Upper lobe of left lung (tissue), 6 donors: ENCODE measurements at regions not wholly inside any gene's neighbourhood (a gene's known extent, or its start where the extent isn't known, plus 50 kb on each side); places are given as distances from the start of the nearest gene placed in this dataset.
"Not testable (repeated sequence)": the region's sequence is repeated elsewhere in the genome, so short reads cannot be mapped to it uniquely, and the experiment has no call there.

ENCODE experiments used
- ATAC-seq, 2 donors: fragments of 200-7000 bp; cut with Tn5 transposase; one replicate each; pipeline ENCODE4 v1.9.1; 2022; ENCODE audit warnings: mild to moderate bottlenecking in 2 of 2, moderate library complexity in 2 of 2; ENCODE audit not compliant: low FRiP score in 2 of 2
- DNase-seq, 2 donors: peaks; one replicate each; pipeline ENCODE4 v3.0.0-alpha.2; 2019 to 2020
- H3K27ac ChIP-seq, 4 donors: fragments of 200-600 bp; sonication (generic); one replicate each; pipeline ENCODE4 v1.5.1; 2016 to 2019
- H3K27me3 ChIP-seq, 4 donors: fragments of 200-600 bp; sonication (generic); one replicate each; pipeline ENCODE4 v1.5.1; 2017 to 2019
- H3K36me3 ChIP-seq, 4 donors: fragments of 200-600 bp; sonication (generic); one replicate each; pipeline ENCODE4 v1.5.1; 2016 to 2019
- H3K4me1 ChIP-seq, 4 donors: fragments of 200-600 bp; sonication (generic); one replicate each; pipeline ENCODE4 v1.5.1; 2018 to 2019
- H3K4me3 ChIP-seq, 4 donors: fragments of 200-600 bp; sonication (generic); one replicate each; pipeline ENCODE4 v1.5.1; 2017 to 2019; ENCODE audit warnings: mild to moderate bottlenecking in 2 of 4, moderate library complexity in 1 of 4
- H3K9me3 ChIP-seq, 4 donors: fragments of 200-600 bp; sonication (generic); one replicate each; pipeline ENCODE4 v1.5.1; 2018 to 2019
- EP300 ChIP-seq, 4 donors: sonication (generic); formaldehyde crosslinking; IDR thresholded peaks; one replicate each; pipeline ENCODE4 v1.5.1; 2017; ENCODE audit warnings: antibody characterized with exemption in 4 of 4, control low read depth in 2 of 4
- POLR2A ChIP-seq, 4 donors: fragments of 450-650 bp; IDR thresholded peaks; one replicate each; pipeline ENCODE4 v1.5.1; 2016 to 2017; ENCODE audit warnings: antibody characterized with exemption in 4 of 4, mild to moderate bottlenecking in 2 of 4
- POLR2AphosphoS5 ChIP-seq, 2 donors: sonication (generic); formaldehyde crosslinking; IDR thresholded peaks; one replicate each; pipeline ENCODE4 v1.5.1; 2017; ENCODE audit warnings: antibody characterized with exemption in 2 of 2
- WGBS, 2 donors: methylation state at CpG; one replicate each; pipeline ENCODE4 v1.1.5; 2017 to 2018; 5-methylcytosine and 5-hydroxymethylcytosine counted together
- TF ChIP-seq, protein P1 (sequence below), 6 experiments: fragments of 450-650 bp in 4 of 6; fragments of 200-600 bp in 2 of 6; sonication (generic) in 2 of 6; IDR thresholded peaks; one replicate each; pipeline ENCODE4 v1.5.1; 2016 to 2019; ENCODE audit warnings: antibody characterized with exemption in 6 of 6
- donor health status: DM: no; HTN: no; CAD: no; lungs with moderate emphysema.
- donor health status: DM: no; HTN: yes; CAD: no; lungs with severe emphysema.

DNA sequence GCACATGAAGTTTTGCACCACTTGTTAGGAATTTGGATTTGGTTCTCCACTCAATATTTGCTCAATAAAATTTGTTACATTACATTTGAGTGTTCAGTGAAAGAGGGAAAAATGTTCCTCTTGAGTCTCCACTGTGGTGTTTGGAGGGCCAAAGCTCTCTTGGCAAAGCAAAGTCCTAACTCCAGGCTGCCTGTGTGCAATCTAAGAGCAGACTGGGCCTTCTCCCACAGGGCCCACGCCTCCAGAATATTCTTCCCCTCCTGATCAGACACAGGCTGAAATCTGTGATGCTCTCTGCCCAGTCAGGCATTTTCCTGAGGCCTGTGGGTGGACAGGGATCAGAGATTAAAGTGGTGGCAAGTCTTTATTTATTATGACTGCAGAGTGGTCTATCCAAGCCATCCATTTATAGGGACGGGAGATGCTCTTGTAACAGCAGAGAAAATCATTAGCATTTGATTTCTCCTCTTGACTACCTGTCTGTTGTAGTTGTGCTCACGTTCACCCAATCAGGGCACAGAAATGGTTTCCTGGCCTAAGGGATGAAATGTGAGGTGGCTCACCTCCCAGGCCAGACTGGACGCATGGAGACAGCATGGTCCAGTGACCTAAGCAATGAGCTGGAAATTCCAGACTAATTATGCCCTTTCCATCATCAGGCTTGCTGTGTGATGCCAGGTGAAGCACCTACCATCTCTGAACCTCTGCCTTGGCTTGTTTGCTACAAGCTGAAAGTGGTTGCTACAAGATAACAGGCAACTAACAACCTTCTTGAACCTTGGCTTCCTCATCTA is 147.1 kb upstream of the NRBF2 start:
- no peaks in the 10 kb centered on the region for H3K4me1 ChIP-seq
- no peaks in the 10 kb centered on the region for H3K27me3 ChIP-seq
- no peak overlapping the region for H3K4me3 ChIP-seq
- no peak for DNase-seq
- no peak for ATAC-seq
- H3K27ac ChIP-seq, result no peak overlapping the region
- no peak for TF ChIP-seq POLR2AphosphoS5 (IDR thresholded peaks at IDR 0.05)
- TF ChIP-seq POLR2A (IDR thresholded peaks at IDR 0.05), result no peak
- TF ChIP-seq EP300 (IDR thresholded peaks at IDR 0.05), result no peak
- TF ChIP-seq, protein P1, sequence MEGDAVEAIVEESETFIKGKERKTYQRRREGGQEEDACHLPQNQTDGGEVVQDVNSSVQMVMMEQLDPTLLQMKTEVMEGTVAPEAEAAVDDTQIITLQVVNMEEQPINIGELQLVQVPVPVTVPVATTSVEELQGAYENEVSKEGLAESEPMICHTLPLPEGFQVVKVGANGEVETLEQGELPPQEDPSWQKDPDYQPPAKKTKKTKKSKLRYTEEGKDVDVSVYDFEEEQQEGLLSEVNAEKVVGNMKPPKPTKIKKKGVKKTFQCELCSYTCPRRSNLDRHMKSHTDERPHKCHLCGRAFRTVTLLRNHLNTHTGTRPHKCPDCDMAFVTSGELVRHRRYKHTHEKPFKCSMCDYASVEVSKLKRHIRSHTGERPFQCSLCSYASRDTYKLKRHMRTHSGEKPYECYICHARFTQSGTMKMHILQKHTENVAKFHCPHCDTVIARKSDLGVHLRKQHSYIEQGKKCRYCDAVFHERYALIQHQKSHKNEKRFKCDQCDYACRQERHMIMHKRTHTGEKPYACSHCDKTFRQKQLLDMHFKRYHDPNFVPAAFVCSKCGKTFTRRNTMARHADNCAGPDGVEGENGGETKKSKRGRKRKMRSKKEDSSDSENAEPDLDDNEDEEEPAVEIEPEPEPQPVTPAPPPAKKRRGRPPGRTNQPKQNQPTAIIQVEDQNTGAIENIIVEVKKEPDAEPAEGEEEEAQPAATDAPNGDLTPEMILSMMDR (IDR thresholded peaks at IDR 0.05), result no peak
- no peaks in the 10 kb centered on the region for H3K36me3 ChIP-seq
- H3K9me3 ChIP-seq, result no peaks in the 10 kb centered on the region
- 87 to 92% methylated on average over 4 of the region's 4 CpGs for WGBS, 2 donors

DNA sequence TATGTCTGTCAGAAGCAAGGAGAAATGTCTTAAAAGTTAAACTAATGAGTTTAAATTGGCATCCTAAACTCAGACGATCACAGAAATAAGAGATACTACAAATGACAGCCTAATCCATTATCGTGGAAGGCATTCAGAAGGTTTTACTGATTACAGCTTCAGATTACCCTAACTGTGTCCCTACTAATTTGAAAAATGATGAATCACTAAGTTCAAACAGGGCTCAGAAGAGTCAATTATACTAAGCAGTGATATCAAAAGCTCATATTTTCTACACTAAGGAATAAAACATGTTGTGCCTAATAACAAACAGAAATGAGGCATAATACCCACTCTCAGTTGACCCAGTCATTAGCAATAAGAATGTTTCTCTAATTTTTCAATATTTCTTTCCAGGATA is 152.0 kb upstream of the NRBF2 start:
- H3K4me3 ChIP-seq, result no peak overlapping the region
- no peak for DNase-seq
- H3K9me3 ChIP-seq, result no peaks in the 10 kb centered on the region
- 60 to 61% methylated on average over 2 of the region's 2 CpGs for WGBS, 2 donors
- no peaks in the 10 kb centered on the region for H3K4me1 ChIP-seq
- H3K27me3 ChIP-seq, result no peaks in the 10 kb centered on the region
- no peak for ATAC-seq
- no peak overlapping the region for H3K27ac ChIP-seq
- H3K36me3 ChIP-seq, result no peaks in the 10 kb centered on the region
- TF ChIP-seq, protein P1 (IDR thresholded peaks at IDR 0.05), result no peak

DNA sequence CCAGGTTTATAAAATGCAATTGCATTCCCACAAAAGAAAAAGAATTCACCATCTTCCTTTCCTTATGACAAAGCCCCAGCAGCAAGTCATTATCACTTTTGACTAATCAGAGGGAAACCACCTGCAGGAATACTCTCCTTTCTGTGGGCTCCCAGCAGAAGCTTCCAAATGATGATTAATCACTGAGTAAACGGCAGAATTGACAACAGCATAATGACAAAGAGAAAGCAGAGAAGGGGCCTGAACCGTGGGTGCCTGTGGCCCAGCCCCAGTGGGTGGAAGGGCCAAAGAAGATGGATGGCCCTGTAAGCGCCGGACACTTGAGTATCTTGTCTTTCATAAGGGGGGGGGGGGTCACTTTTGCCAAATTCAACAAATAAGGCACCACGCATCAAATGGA is 152.4 kb upstream of the NRBF2 start:
- ATAC-seq (no peak), DNase-seq (no peak)
- no peak overlapping the region for H3K4me3 ChIP-seq
- no peaks in the 10 kb centered on the region for H3K9me3 ChIP-seq
- no peaks in the 10 kb centered on the region for H3K4me1 ChIP-seq
- TF ChIP-seq POLR2A (IDR thresholded peaks at IDR 0.05) (no peak), EP300 (IDR thresholded peaks at IDR 0.05) (no peak), POLR2AphosphoS5 (IDR thresholded peaks at IDR 0.05) (no peak)
- TF ChIP-seq, protein P1 (IDR thresholded peaks at IDR 0.05), result no peak
- H3K27me3 ChIP-seq, result no peaks in the 10 kb centered on the region
- H3K27ac ChIP-seq, result no peak overlapping the region
- 26 to 53% methylated on average over 5 of the region's 5 CpGs for WGBS, 2 donors
- no peaks in the 10 kb centered on the region for H3K36me3 ChIP-seq

DNA sequence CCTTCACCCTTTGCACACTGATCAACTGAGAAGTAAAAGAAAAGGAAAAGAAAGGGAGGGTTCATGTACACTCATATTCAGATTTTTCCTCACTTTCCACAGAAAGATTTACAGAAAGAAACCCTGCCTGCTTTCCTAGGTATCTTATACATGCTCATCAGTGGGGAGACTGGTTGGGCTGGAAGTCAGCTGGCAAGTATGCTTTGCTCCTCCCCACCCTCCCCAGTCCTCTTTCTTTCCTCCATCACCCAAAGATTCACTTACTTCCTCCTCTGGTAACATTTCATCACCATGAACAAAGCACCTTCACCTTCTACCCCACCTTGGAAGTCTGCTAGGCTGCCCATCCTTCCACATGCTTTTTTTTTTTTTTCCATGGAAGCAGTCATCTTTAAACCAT is 153.2 kb upstream of the NRBF2 start:
- H3K27ac ChIP-seq, result no peak overlapping the region
- ATAC-seq (no peak), DNase-seq (no peak)
- no peaks in the 10 kb centered on the region for H3K4me1 ChIP-seq
- no peaks in the 10 kb centered on the region for H3K9me3 ChIP-seq
- no peaks in the 10 kb centered on the region for H3K27me3 ChIP-seq
- no peak overlapping the region for H3K4me3 ChIP-seq
- no peaks in the 10 kb centered on the region for H3K36me3 ChIP-seq
- no peak for TF ChIP-seq POLR2A (IDR thresholded peaks at IDR 0.05)

DNA sequence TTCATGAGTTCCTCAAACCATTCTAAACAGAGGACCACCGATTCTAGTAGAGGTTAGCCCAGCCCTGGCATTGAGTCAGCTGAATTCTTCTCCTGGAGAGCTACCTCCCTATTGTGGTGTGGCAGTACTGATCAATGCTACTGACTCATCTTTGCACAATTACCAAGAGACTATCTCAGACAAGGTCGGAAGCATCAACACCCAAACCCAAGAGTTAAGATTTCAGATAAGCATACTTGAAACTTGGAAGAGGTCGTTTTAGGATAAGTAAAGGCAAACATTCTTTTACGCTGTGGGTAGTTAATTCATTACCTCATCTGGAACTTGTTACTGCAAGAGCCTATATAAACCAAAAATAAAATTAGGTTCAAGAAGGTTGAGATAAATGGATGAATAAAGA is 154.6 kb upstream of the NRBF2 start:
- ATAC-seq (no peak), DNase-seq (no peak)
- Histone ChIP-seq H3K27ac (no peak overlapping the region), H3K4me1 (no peaks in the 10 kb centered on the region), H3K9me3 (peaks cover 0 to 4% (median 0%) of the 10 kb centered on the region in 4 donors), H3K36me3 (no peaks in the 10 kb centered on the region), H3K4me3 (no peak overlapping the region), H3K27me3 (no peaks in the 10 kb centered on the region)
- WGBS, 2 donors, result 70 to 82% methylated on average over 4 of the region's 4 CpGs
- TF ChIP-seq, protein P1 (IDR thresholded peaks at IDR 0.05), result no peak
- no peak for TF ChIP-seq POLR2A (IDR thresholded peaks at IDR 0.05)
- no peak for TF ChIP-seq POLR2AphosphoS5 (IDR thresholded peaks at IDR 0.05)
- TF ChIP-seq EP300 (IDR thresholded peaks at IDR 0.05), result no peak

DNA sequence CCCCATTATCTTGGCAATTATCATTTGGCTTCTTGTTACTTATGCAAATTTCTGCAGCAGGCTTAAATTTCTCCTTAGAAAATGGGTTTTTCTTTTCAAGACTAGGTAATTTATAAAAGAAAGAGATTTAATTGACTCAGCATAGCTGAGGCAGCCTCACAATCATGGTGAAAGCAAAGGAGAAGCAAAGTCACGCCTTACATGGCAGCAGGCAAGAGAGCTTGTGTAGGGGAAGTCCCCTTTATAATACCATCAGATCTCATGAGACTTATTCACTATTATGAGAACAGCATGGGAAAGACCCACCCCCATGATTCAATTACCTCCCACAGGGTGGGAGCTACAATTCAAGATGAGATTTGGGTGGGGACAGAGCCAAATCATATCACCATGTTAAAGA is 158.3 kb upstream of the NRBF2 start:
- H3K27me3 ChIP-seq, ATAC-seq, DNase-seq, H3K4me1 ChIP-seq, H3K27ac ChIP-seq, H3K4me3 ChIP-seq, H3K36me3 ChIP-seq, H3K9me3 ChIP-seq: not testable (repeated sequence)
- WGBS, 2 donors, result 73% methylated on average over 1 of the region's 1 CpG
